ENCODE measurements at regions not wholly inside any gene's neighbourhood (a gene's known extent, or its start where the extent isn't known, plus 50 kb on each side); places are given as distances from the start of the nearest gene placed in this dataset.

- TF ChIP-seq, protein P1, sequence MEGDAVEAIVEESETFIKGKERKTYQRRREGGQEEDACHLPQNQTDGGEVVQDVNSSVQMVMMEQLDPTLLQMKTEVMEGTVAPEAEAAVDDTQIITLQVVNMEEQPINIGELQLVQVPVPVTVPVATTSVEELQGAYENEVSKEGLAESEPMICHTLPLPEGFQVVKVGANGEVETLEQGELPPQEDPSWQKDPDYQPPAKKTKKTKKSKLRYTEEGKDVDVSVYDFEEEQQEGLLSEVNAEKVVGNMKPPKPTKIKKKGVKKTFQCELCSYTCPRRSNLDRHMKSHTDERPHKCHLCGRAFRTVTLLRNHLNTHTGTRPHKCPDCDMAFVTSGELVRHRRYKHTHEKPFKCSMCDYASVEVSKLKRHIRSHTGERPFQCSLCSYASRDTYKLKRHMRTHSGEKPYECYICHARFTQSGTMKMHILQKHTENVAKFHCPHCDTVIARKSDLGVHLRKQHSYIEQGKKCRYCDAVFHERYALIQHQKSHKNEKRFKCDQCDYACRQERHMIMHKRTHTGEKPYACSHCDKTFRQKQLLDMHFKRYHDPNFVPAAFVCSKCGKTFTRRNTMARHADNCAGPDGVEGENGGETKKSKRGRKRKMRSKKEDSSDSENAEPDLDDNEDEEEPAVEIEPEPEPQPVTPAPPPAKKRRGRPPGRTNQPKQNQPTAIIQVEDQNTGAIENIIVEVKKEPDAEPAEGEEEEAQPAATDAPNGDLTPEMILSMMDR (conservative IDR thresholded peaks at IDR 0.05) = no peak
- TF ChIP-seq ZFX (IDR thresholded peaks at IDR 0.05) = no peak
These were observed 92.8 kb upstream of the ZP4 start for GRCh38 chr1:237983496-237983895.
